Hepatocyte (in vitro differentiated cells): ENCODE measurements at regions not wholly inside any gene's neighbourhood (a gene's known extent, or its start where the extent isn't known, plus 50 kb on each side); places are given as distances from the start of the nearest gene placed in this dataset.

Source experiments
- DNase-seq: peaks from one replicate; pipeline ENCODE4 v3.0.0-alpha.2; 2016; ENCODE audit warnings: low spot score
- H2AFZ ChIP-seq: fragments of 200-600 bp; sonication (generic); 2 replicates; pipeline ENCODE4 v1.6.0; 2016; ENCODE audit warnings: antibody characterized with exemption, mild to moderate bottlenecking
- H3K27ac ChIP-seq: fragments of 200-600 bp; sonication (generic); 2 replicates; pipeline ENCODE4 v1.5.1; 2016; ENCODE audit warnings: mild to moderate bottlenecking
- H3K27me3 ChIP-seq: fragments of 200-600 bp; sonication (generic); 2 replicates; pipeline ENCODE4 v1.6.1; 2016
- H3K36me3 ChIP-seq: fragments of 200-600 bp; sonication (generic); replicated peaks from 2 replicates; pipeline ENCODE4 v1.5.1; 2016; ENCODE audit warnings: low read depth; ENCODE audit not compliant: insufficient read depth
- H3K4me1 ChIP-seq: fragments of 200-600 bp; sonication (generic); 2 replicates; pipeline ENCODE4 v1.5.1; 2016; ENCODE audit warnings: mild to moderate bottlenecking, moderate library complexity; ENCODE audit not compliant: insufficient read depth
- H3K4me2 ChIP-seq: fragments of 200-600 bp; sonication (generic); 2 replicates; pipeline ENCODE4 v1.6.0; 2016
- H3K4me3 ChIP-seq: fragments of 200-600 bp; sonication (generic); 2 replicates; pipeline ENCODE4 v1.5.1; 2016; ENCODE audit warnings: mild to moderate bottlenecking
- H3K79me2 ChIP-seq: fragments of 200-600 bp; sonication (generic); 2 replicates; pipeline ENCODE4 v1.6.0; 2017; ENCODE audit warnings: mild to moderate bottlenecking
- H3K9me2 ChIP-seq: fragments of 200-600 bp; sonication (generic); replicated peaks from 2 replicates; pipeline ENCODE4 v1.6.0; 2017; ENCODE audit warnings: mild to moderate bottlenecking; ENCODE audit not compliant: insufficient read depth
- H3K9me3 ChIP-seq: fragments of 200-600 bp; sonication (generic); 2 replicates; pipeline ENCODE4 v1.5.1; 2016; ENCODE audit warnings: low read depth, mild to moderate bottlenecking
- H4K20me1 ChIP-seq: fragments of 200-600 bp; sonication (generic); 2 replicates; pipeline ENCODE4 v1.6.0; 2016; ENCODE audit warnings: mild to moderate bottlenecking; ENCODE audit not compliant: insufficient read depth, poor library complexity, severe bottlenecking
- EZH2 ChIP-seq: fragments of 200-600 bp; sonication (generic); IDR thresholded peaks from 2 replicates; pipeline ENCODE4 v1.6.1; 2016; ENCODE audit warnings: antibody characterized with exemption, mild to moderate bottlenecking, borderline replicate concordance
- EZH2phosphoT487 ChIP-seq: fragments of 200-600 bp; sonication (generic); IDR thresholded peaks from one replicate; pipeline ENCODE4 v1.6.1; 2018; ENCODE audit warnings: antibody characterized with exemption, mild to moderate bottlenecking, low read depth, moderate library complexity; ENCODE audit not compliant: unreplicated experiment, severe bottlenecking
- WGBS: methylation state at CpG from one replicate; pipeline ENCODE4 v1.1.6; 2016; ENCODE audit warnings: low lambda C conversion rate; ENCODE audit errors: missing lambda C conversion rate; 5-methylcytosine and 5-hydroxymethylcytosine counted together
- TF ChIP-seq, protein P1 (sequence below): fragments of 200-600 bp; sonication (generic); IDR thresholded peaks from 2 replicates; pipeline ENCODE4 v1.5.1; 2016; ENCODE audit warnings: antibody characterized with exemption, mild to moderate bottlenecking; ENCODE audit not compliant: poor library complexity

GRCh38 chr11:29244355-29244754 lies 772.5 kb downstream of the KCNA4 start:
- Histone ChIP-seq H3K4me2 (no peak overlapping the region), H3K36me3 (no peaks in the 10 kb centered on the region), H3K4me3 (no peak overlapping the region), H3K27me3 (no peaks in the 10 kb centered on the region), H3K9me3 (no peaks in the 10 kb centered on the region), H3K4me1 (no peaks in the 10 kb centered on the region), H3K79me2 (no peaks in the 10 kb centered on the region), H3K9me2 (no peaks in the 10 kb centered on the region), H3K27ac (no peak overlapping the region), H4K20me1 (no peaks in the 10 kb centered on the region), H2AFZ (no peak overlapping the region)
- no peak for DNase-seq
- TF ChIP-seq EZH2phosphoT487 = no peak
- TF ChIP-seq, protein P1, sequence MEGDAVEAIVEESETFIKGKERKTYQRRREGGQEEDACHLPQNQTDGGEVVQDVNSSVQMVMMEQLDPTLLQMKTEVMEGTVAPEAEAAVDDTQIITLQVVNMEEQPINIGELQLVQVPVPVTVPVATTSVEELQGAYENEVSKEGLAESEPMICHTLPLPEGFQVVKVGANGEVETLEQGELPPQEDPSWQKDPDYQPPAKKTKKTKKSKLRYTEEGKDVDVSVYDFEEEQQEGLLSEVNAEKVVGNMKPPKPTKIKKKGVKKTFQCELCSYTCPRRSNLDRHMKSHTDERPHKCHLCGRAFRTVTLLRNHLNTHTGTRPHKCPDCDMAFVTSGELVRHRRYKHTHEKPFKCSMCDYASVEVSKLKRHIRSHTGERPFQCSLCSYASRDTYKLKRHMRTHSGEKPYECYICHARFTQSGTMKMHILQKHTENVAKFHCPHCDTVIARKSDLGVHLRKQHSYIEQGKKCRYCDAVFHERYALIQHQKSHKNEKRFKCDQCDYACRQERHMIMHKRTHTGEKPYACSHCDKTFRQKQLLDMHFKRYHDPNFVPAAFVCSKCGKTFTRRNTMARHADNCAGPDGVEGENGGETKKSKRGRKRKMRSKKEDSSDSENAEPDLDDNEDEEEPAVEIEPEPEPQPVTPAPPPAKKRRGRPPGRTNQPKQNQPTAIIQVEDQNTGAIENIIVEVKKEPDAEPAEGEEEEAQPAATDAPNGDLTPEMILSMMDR = no peak
- no peak for TF ChIP-seq EZH2

- Histone ChIP-seq H3K4me2 (no peak overlapping the region), H3K79me2 (no peaks in the 10 kb centered on the region), H3K27ac (no peak overlapping the region), H2AFZ (no peak overlapping the region), H3K9me2 (no peaks in the 10 kb centered on the region), H4K20me1 (no peaks in the 10 kb centered on the region), H3K4me3 (no peak overlapping the region), H3K36me3 (no peaks in the 10 kb centered on the region), H3K27me3 (no peaks in the 10 kb centered on the region), H3K4me1 (no peaks in the 10 kb centered on the region), H3K9me3 (no peaks in the 10 kb centered on the region)
- no peak for DNase-seq
- TF ChIP-seq EZH2phosphoT487 (no peak), EZH2 (no peak)
- TF ChIP-seq, protein P1 = no peak
- WGBS = 85% methylated on average over 3 of the region's 3 CpGs
Observed at GRCh38 chr11:29243616-29244015, 773.2 kb downstream of the KCNA4 start.

- TF ChIP-seq EZH2 = no peak
- TF ChIP-seq, protein P1 = no peak
- TF ChIP-seq EZH2phosphoT487 = no peak
- DNase-seq = no peak
- Histone ChIP-seq H3K36me3 (no peaks in the 10 kb centered on the region), H2AFZ (no peak overlapping the region), H3K79me2 (no peaks in the 10 kb centered on the region), H3K4me1 (no peaks in the 10 kb centered on the region), H3K9me2 (no peaks in the 10 kb centered on the region), H3K27me3 (no peaks in the 10 kb centered on the region), H3K4me2 (no peak overlapping the region), H4K20me1 (no peaks in the 10 kb centered on the region), H3K27ac (no peak overlapping the region), H3K9me3 (no peaks in the 10 kb centered on the region), H3K4me3 (no peak overlapping the region)
- WGBS = 70% methylated on average over 4 of the region's 4 CpGs
Observed at GRCh38 chr11:29231991-29232390, 784.8 kb downstream of the KCNA4 start.

- WGBS = 88% methylated on average over 3 of the region's 3 CpGs
- no peaks in the 10 kb centered on the region for H3K9me2 ChIP-seq
Observed at GRCh38 chr11:29231586-29231985, 785.2 kb downstream of the KCNA4 start.

More at GRCh38 chr11:29231586-29231985, 785.2 kb downstream of the KCNA4 start:
- Histone ChIP-seq H2AFZ (no peak overlapping the region), H3K4me1 (no peaks in the 10 kb centered on the region), H3K36me3 (no peaks in the 10 kb centered on the region), H3K27me3 (no peaks in the 10 kb centered on the region), H3K9me3 (no peaks in the 10 kb centered on the region), H3K79me2 (no peaks in the 10 kb centered on the region), H3K4me2 (no peak overlapping the region), H3K4me3 (no peak overlapping the region), H4K20me1 (no peaks in the 10 kb centered on the region), H3K27ac (no peak overlapping the region)
- DNase-seq = no peak
- TF ChIP-seq EZH2phosphoT487 (no peak), EZH2 (no peak)
- TF ChIP-seq, protein P1 = no peak
